Progenitor cell of endocrine pancreas (in vitro differentiated cells): ENCODE measurements at regions not wholly inside any gene's neighbourhood (a gene's known extent, or its start where the extent isn't known, plus 50 kb on each side); places are given as distances from the start of the nearest gene placed in this dataset.

ENCODE experiments used
- DNase-seq: peaks from one replicate; pipeline ENCODE4 v3.0.0; 2021; ENCODE audit warnings: low spot score; ENCODE audit not compliant: unreplicated experiment
- H3K27ac Mint-ChIP-seq: 2 replicates; pipeline ENCODE4 v1.8.0; 2021; ENCODE audit warnings: mild to moderate bottlenecking, moderate library complexity, mixed read lengths
- H3K27me3 Mint-ChIP-seq: 2 replicates; pipeline ENCODE4 v1.8.0; 2021; ENCODE audit warnings: mixed read lengths
- H3K36me3 Mint-ChIP-seq: 2 replicates; pipeline ENCODE4 v1.8.0; 2022; ENCODE audit warnings: mixed read lengths; ENCODE audit not compliant: insufficient read depth
- H3K4me1 Mint-ChIP-seq: 2 replicates; pipeline ENCODE4 v1.8.0; 2021; ENCODE audit warnings: low read depth, mixed read lengths
- H3K4me3 Mint-ChIP-seq: 2 replicates; pipeline ENCODE4 v1.8.0; 2021; ENCODE audit warnings: low read depth, mild to moderate bottlenecking, moderate library complexity, mixed read lengths
- H3K9me3 Mint-ChIP-seq: 2 replicates; pipeline ENCODE4 v1.8.0; 2021; ENCODE audit warnings: low read depth, mixed read lengths
- TF ChIP-seq, protein P1 (sequence below): fragments of 200-600 bp; sonication (generic); IDR thresholded peaks from one replicate; pipeline ENCODE4 v1.5.0; 2021; ENCODE audit warnings: antibody characterized with exemption, mild to moderate bottlenecking; ENCODE audit not compliant: unreplicated experiment

DNA sequence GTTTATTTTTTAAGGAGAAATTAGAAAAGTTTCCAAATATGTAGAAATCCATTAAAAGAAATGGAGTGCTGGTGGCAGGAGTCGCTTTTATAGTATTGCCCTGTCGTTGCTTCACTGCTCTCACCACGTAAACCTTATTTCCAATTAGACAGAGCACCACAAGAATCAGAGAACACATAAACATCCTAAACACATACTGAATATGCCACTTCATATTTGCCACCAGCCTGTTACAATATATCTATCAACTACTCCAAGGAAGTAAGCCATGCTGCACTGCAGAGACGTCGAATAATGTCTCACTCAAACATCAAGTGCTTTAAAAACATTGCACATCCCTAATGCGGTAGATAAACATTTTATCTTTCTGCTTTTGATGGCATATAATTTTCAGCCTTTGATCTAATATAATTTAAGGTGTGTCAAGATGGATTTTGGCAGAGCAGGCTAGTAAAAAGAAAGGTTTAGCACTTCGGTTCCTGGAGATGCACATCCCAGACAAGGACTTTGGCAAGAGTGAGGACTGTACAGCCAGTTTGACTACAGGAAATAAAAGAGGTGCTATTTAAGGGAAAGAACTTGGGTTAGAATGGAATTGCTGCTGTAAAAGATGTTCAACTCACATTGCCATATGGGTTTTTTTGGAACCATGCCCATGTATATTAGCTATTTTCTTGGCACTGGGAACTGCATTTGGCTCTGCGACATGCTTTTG, 932.3 kb downstream of the EFNB2 start:
- TF ChIP-seq, protein P1, sequence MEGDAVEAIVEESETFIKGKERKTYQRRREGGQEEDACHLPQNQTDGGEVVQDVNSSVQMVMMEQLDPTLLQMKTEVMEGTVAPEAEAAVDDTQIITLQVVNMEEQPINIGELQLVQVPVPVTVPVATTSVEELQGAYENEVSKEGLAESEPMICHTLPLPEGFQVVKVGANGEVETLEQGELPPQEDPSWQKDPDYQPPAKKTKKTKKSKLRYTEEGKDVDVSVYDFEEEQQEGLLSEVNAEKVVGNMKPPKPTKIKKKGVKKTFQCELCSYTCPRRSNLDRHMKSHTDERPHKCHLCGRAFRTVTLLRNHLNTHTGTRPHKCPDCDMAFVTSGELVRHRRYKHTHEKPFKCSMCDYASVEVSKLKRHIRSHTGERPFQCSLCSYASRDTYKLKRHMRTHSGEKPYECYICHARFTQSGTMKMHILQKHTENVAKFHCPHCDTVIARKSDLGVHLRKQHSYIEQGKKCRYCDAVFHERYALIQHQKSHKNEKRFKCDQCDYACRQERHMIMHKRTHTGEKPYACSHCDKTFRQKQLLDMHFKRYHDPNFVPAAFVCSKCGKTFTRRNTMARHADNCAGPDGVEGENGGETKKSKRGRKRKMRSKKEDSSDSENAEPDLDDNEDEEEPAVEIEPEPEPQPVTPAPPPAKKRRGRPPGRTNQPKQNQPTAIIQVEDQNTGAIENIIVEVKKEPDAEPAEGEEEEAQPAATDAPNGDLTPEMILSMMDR: no peak
- Mint-ChIP-seq H3K4me1 (peaks cover 5% of the 10 kb centered on the region), H3K4me3 (no peak overlapping the region), H3K36me3 (no peaks in the 10 kb centered on the region), H3K9me3 (no peaks in the 10 kb centered on the region), H3K27ac (no peak overlapping the region), H3K27me3 (no peaks in the 10 kb centered on the region)
- DNase-seq: no peak

DNA sequence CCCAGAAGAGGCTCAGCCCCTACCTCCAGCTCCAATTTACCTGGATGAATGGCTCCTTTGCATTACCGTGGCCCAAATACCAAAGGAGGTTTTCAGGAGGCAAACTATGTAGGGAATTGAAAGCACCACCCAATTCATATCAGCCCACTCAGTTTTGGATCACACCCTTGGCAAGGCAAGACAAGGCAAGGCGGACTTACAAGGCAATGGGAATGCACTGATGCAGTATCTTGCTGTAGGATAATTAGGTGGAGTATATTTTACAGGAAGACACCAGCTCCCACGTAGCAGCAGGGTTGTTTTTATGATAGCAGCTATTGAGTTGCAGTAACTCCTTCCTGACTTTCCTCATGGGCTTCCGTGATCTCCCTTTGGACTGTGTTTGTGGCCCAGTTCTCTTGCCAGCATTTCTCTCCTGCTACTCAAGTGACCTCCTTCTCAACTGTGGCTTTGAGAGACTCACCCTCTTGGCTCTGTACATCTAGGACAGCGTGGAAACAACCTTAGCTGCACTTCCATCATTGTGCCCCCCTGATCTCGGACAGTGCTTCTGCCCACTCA, 935.9 kb downstream of the EFNB2 start:
- TF ChIP-seq, protein P1: no peak
- Mint-ChIP-seq H3K36me3 (no peaks in the 10 kb centered on the region), H3K4me1 (no peaks in the 10 kb centered on the region), H3K27me3 (no peaks in the 10 kb centered on the region), H3K9me3 (no peaks in the 10 kb centered on the region), H3K27ac (no peak overlapping the region), H3K4me3 (no peak overlapping the region)
- no peak for DNase-seq

DNA sequence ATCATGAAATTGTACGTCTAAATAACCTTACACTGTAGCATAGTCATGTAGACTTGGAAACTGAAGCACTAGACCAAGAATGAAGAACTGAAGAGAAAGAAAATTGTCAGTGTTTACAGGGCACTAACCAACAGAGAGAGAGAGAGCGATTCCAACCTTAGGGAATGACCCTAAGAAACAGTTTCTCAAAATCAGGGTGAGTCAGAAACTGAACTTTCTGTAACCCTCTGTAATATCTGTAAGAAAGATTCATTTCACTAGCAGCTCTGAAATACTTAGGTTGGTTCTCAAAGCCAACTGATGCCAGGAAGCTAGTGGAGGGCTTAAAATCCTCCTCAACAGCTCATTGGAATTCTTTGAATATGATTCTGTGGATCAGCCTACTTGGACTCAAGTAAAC, 936.9 kb downstream of the EFNB2 start:
- no peak for DNase-seq
- no peaks in the 10 kb centered on the region for H3K27me3 Mint-ChIP-seq
- H3K4me3 Mint-ChIP-seq: no peak overlapping the region
- no peaks in the 10 kb centered on the region for H3K9me3 Mint-ChIP-seq
- no peaks in the 10 kb centered on the region for H3K36me3 Mint-ChIP-seq
- no peaks in the 10 kb centered on the region for H3K4me1 Mint-ChIP-seq
- TF ChIP-seq, protein P1: no peak
- no peak overlapping the region for H3K27ac Mint-ChIP-seq

DNA sequence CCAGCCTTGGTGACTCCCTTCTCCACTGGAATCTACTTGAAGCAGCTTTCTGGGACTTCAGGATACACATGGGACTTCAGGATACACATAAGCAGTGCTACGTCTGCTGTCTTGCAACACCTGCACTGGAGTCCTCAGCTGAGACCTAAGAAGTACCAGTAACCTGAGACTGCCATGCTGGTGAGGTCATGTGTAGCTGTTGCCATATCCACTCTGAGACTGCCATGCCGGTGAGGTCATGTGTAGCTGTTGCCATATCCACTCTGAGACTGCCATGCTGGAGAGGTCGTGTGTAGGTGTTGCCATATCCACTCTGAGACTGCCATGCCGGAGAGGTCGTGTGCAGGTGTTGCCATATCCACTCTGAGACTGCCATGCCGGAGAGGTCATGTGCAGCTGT, 937.9 kb downstream of the EFNB2 start:
- TF ChIP-seq, protein P1: no peak
- H3K4me1 Mint-ChIP-seq: no peaks in the 10 kb centered on the region
- no peaks in the 10 kb centered on the region for H3K36me3 Mint-ChIP-seq
- no peaks in the 10 kb centered on the region for H3K9me3 Mint-ChIP-seq
- H3K4me3 Mint-ChIP-seq: no peak overlapping the region
- H3K27me3 Mint-ChIP-seq: no peaks in the 10 kb centered on the region
- no peak for DNase-seq
- no peak overlapping the region for H3K27ac Mint-ChIP-seq

DNA sequence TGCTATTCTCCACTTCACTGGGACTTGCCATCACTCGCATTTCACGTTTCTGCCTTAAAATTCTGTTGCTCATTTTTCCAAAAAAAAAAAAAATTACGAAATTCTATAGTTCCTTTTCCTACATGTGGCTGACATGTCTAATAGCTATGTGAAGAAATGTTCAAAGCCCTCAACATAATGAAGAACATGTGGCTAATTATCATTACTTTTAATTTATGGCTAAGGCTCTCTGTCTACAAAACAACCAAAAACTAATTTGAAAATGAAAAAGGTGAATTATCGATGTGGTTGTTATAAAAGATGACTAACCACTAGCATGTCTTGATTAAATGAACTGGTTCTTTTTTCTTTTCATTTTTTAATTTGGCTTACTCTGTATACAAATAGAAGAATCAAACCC, 940.0 kb downstream of the EFNB2 start:
- no peaks in the 10 kb centered on the region for H3K36me3 Mint-ChIP-seq
- no peaks in the 10 kb centered on the region for H3K9me3 Mint-ChIP-seq
- no peaks in the 10 kb centered on the region for H3K4me1 Mint-ChIP-seq
- DNase-seq: no peak
- TF ChIP-seq, protein P1: no peak
- H3K4me3 Mint-ChIP-seq: no peak overlapping the region
- H3K27me3 Mint-ChIP-seq: no peaks in the 10 kb centered on the region
- H3K27ac Mint-ChIP-seq: no peak overlapping the region
